GM23248 (cell line): ENCODE measurements at regions not wholly inside any gene's neighbourhood (a gene's known extent, or its start where the extent isn't known, plus 50 kb on each side); places are given as distances from the start of the nearest gene placed in this dataset.

ENCODE experiments used
- DNase-seq: peaks from one replicate; pipeline ENCODE4 v3.0.0-alpha.2; 2015
- H2AFZ ChIP-seq: fragments of 200-600 bp; sonication (generic); 2 replicates; pipeline ENCODE4 v1.6.1; 2016; ENCODE audit warnings: antibody characterized with exemption
- H3F3A ChIP-seq: fragments of 200-600 bp; sonication (generic); 2 replicates; pipeline ENCODE4 v1.6.1; 2016; ENCODE audit warnings: mild to moderate bottlenecking, antibody characterized with exemption, mixed run types; ENCODE audit not compliant: insufficient read depth
- H3K27ac ChIP-seq: fragments of 200-600 bp; sonication (generic); 2 replicates; pipeline ENCODE4 v1.5.1; 2016; ENCODE audit warnings: mild to moderate bottlenecking
- H3K27me3 ChIP-seq: fragments of 200-600 bp; sonication (generic); replicated peaks from 2 replicates; pipeline ENCODE4 v1.6.1; 2016; ENCODE audit warnings: mild to moderate bottlenecking; ENCODE audit not compliant: insufficient read depth
- H3K36me3 ChIP-seq: fragments of 200-600 bp; sonication (generic); 2 replicates; pipeline ENCODE4 v1.6.1; 2016; ENCODE audit warnings: low read depth, mild to moderate bottlenecking
- H3K4me1 ChIP-seq: fragments of 200-600 bp; sonication (generic); 2 replicates; pipeline ENCODE4 v1.6.1; 2016; ENCODE audit warnings: mild to moderate bottlenecking; ENCODE audit not compliant: insufficient read depth
- H3K4me2 ChIP-seq: fragments of 200-600 bp; sonication (generic); one replicate; pipeline ENCODE4 v1.6.1; 2016; ENCODE audit warnings: mild to moderate bottlenecking; ENCODE audit not compliant: unreplicated experiment
- H3K4me3 ChIP-seq: fragments of 200-600 bp; sonication (generic); 2 replicates; pipeline ENCODE4 v1.5.1; 2016; ENCODE audit warnings: mild to moderate bottlenecking
- H3K79me2 ChIP-seq: fragments of 200-600 bp; sonication (generic); 2 replicates; pipeline ENCODE4 v1.6.1; 2016; ENCODE audit warnings: mild to moderate bottlenecking; ENCODE audit not compliant: insufficient read depth
- H3K9ac ChIP-seq: fragments of 200-600 bp; sonication (generic); 2 replicates; pipeline ENCODE4 v1.6.1; 2016; ENCODE audit warnings: mild to moderate bottlenecking
- H3K9me2 ChIP-seq: fragments of 200-600 bp; sonication (generic); 2 replicates; pipeline ENCODE4 v1.6.1; 2016; ENCODE audit warnings: mixed run types, mild to moderate bottlenecking, moderate library complexity; ENCODE audit not compliant: insufficient read depth
- H3K9me3 ChIP-seq: fragments of 200-600 bp; sonication (generic); one replicate; pipeline ENCODE4 v1.6.1; 2017; ENCODE audit warnings: low read depth
- H4K20me1 ChIP-seq: fragments of 200-600 bp; sonication (generic); 2 replicates; pipeline ENCODE4 v1.6.0; 2016; ENCODE audit not compliant: insufficient read depth
- EZH2 ChIP-seq: fragments of 200-600 bp; sonication (generic); IDR thresholded peaks from 2 replicates; pipeline ENCODE4 v1.6.1; 2018; ENCODE audit warnings: antibody characterized with exemption, mild to moderate bottlenecking; ENCODE audit not compliant: insufficient read depth, poor library complexity, severe bottlenecking
- EZH2phosphoT487 ChIP-seq: fragments of 200-600 bp; sonication (generic); IDR thresholded peaks from 2 replicates; pipeline ENCODE4 v1.6.1; 2018; ENCODE audit warnings: antibody characterized with exemption, moderate library complexity, mild to moderate bottlenecking, low read depth; ENCODE audit not compliant: insufficient read depth
- WGBS, 2 experiments: methylation state at CpG; one replicate each; pipeline ENCODE4 v1.1.6; 2015 to 2017; ENCODE audit warnings: low lambda C conversion rate in 2 of 2, low coverage in 1 of 2; ENCODE audit errors: missing lambda C conversion rate in 2 of 2; 5-methylcytosine and 5-hydroxymethylcytosine counted together
- in situ Hi-C: fragments of 300-500 bp; cut with MboI; formaldehyde crosslinking; loops from 2 replicates; pipeline ENCODE4 v1.15.0; 2020

DNA sequence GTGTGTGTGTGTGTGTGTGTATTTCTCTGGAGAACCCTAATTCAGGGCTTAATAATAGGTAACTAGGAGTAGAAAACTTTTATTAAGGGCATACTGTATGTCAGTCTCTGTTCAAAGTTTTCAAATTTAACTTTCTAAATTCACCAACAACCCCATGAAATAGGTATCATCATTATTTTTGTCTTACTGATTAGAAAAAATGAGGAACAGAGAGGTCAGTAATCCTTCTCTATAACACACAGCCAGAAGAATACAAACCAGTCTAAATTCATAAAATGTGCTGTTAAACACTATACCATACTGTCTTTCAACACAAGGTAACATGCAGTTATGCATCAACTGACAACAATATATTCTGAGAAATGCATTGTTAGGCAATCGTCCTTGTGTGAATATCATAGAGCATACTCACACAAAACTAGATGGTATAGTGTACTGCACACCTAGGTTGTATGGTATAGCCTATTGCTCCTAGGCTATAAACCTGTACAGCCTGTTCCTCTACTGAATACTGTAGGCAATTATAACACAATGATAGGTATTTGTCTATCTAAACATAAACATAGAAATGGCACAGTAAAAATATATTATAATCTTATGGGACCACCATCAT, 143.1 kb downstream of the PTH2R start:
- Histone ChIP-seq H3F3A (no peaks in the 10 kb centered on the region), H3K9ac (no peak overlapping the region), H3K36me3 (no peaks in the 10 kb centered on the region), H3K4me3 (no peak overlapping the region), H3K27me3 (no peaks in the 10 kb centered on the region), H3K79me2 (no peaks in the 10 kb centered on the region), H3K9me2 (no peaks in the 10 kb centered on the region), H4K20me1 (no peaks in the 10 kb centered on the region), H3K27ac (no peak overlapping the region), H3K4me1 (no peaks in the 10 kb centered on the region), H3K9me3 (no peaks in the 10 kb centered on the region), H2AFZ (no peak overlapping the region), H3K4me2 (no peak overlapping the region)
- TF ChIP-seq EZH2phosphoT487 (no peak), EZH2 (no peak)
- DNase-seq: no peak
- in situ Hi-C loops: no loop called here
- WGBS, 2 experiments: 3 to 12% methylated on average over 1 of the region's 1 CpG

DNA sequence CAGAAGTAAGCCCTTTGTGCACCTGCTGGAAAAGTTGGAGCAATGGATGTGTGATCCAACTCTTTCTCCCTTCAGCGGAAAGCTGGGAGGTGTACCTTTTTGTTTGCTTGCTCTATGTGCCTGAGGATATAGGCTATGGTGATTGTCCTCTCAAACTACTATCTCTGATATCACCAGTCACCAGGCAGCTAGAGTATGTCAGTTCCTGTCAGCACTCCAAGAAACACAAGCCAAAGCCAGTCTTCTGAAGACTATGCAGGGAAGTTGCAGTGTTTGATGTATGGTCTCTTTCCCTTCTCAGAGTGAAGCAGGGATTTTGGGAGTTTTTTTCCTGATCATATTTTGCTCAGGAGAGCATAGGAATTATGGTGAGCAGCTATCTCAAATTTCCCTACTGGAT, 146.4 kb downstream of the PTH2R start:
- 42 to 65% methylated on average over 1 of the region's 1 CpG for WGBS, 2 experiments
- Histone ChIP-seq H3K27ac (no peak overlapping the region), H3K36me3 (no peaks in the 10 kb centered on the region), H4K20me1 (no peaks in the 10 kb centered on the region), H2AFZ (no peak overlapping the region), H3K79me2 (no peaks in the 10 kb centered on the region), H3K9me2 (no peaks in the 10 kb centered on the region), H3K9ac (no peak overlapping the region), H3K4me2 (no peak overlapping the region), H3K27me3 (no peaks in the 10 kb centered on the region), H3K4me1 (no peaks in the 10 kb centered on the region), H3F3A (no peaks in the 10 kb centered on the region), H3K9me3 (no peaks in the 10 kb centered on the region), H3K4me3 (no peak overlapping the region)
- in situ Hi-C loops: no loop called here
- no peak for DNase-seq
- TF ChIP-seq EZH2 (no peak), EZH2phosphoT487 (no peak)

DNA sequence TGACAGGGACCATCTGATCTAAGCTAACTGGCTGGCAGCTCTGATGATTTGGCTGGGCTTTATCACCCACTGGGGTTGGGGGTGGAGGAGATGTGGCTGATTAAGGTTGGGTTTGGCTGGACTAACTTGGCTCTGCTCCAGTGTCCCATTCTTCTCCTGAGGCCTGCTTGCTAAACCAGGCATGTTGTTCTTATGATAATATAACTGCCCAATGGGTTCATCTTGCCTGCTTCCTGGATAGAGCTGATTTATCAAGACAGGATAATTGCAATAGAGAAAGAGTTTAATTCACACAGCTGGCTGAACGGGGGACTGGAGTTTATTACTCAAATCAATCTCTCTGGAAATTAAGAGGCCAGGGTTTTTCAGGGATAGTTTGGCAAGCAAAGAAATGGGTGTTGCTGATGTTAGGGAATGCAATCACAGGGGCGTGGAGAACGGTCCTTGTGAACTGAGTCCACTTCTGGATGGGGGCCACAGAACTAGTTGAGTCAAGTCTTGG, 150.4 kb downstream of the PTH2R start:
- in situ Hi-C loops: no loop called here
- no peaks in the 10 kb centered on the region for H3K36me3 ChIP-seq
- H3K27me3 ChIP-seq: no peaks in the 10 kb centered on the region
- no peaks in the 10 kb centered on the region for H3K9me2 ChIP-seq
- no peak overlapping the region for H3K27ac ChIP-seq
- no peak overlapping the region for H2AFZ ChIP-seq
- H3F3A ChIP-seq: no peaks in the 10 kb centered on the region
- TF ChIP-seq EZH2phosphoT487 (no peak), EZH2 (no peak)
- WGBS, 2 experiments: 13 to 39% methylated on average over 3 of the region's 3 CpGs
- no peak overlapping the region for H3K4me3 ChIP-seq
- DNase-seq: no peak
- H3K4me1 ChIP-seq: no peaks in the 10 kb centered on the region
- no peaks in the 10 kb centered on the region for H3K79me2 ChIP-seq
- no peak overlapping the region for H3K9ac ChIP-seq
- H4K20me1 ChIP-seq: no peaks in the 10 kb centered on the region
- H3K9me3 ChIP-seq: no peaks in the 10 kb centered on the region
- no peak overlapping the region for H3K4me2 ChIP-seq

DNA sequence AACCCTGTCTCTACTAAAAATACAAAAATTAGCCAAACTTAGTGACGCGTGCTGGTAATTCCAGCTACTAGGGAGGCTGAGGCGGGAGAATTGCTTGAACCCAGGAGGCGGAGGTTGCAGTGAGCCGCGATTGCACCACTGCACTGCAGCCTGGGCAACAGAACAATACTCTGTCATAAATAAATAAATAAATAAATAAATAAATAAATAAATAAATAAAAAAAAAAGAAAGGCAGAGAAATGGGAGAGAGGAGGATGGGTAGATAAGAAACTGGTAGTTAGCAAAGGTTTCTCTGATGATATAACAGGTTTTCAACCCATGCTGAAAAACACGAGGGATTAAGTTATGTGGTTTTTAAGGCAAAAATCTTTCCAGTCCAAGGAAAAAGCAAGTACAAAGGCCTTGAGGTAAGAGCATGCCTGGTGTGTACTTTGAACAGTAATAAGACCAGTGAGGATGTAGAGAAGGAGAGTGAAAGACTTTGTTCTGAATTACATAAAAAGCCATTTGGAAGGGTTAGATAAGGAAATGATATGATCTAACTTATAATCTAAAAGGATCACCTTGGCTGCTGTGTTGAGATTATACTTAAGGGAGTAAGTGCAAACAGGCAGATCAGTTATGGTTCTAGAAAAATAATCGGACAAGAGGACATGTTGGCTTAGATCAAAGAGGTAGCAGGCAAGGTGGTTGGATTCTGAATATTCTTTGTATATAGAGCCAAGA, 159.3 kb downstream of the PTH2R start:
- Histone ChIP-seq H3K27me3 (no peaks in the 10 kb centered on the region), H3K9me3 (no peaks in the 10 kb centered on the region), H4K20me1 (no peaks in the 10 kb centered on the region), H3K36me3 (no peaks in the 10 kb centered on the region), H3K9ac (no peak overlapping the region), H3K27ac (no peak overlapping the region), H3K4me1 (no peaks in the 10 kb centered on the region), H2AFZ (no peak overlapping the region), H3K9me2 (no peaks in the 10 kb centered on the region), H3K79me2 (no peaks in the 10 kb centered on the region), H3F3A (no peaks in the 10 kb centered on the region), H3K4me3 (no peak overlapping the region), H3K4me2 (no peak overlapping the region)
- 53 to 61% methylated on average over 8 of the region's 8 CpGs for WGBS, 2 experiments
- TF ChIP-seq EZH2phosphoT487: no peak
- no peak for TF ChIP-seq EZH2
- no peak for DNase-seq
- in situ Hi-C loops: no loop called here
